Spleen (tissue), 11 donors: ENCODE measurements at regions not wholly inside any gene's neighbourhood (a gene's known extent, or its start where the extent isn't known, plus 50 kb on each side); places are given as distances from the start of the nearest gene placed in this dataset.

Source experiments
- DNase-seq: peaks from one replicate; pipeline ENCODE4 v3.0.0-alpha.2; 2020
- H3K27ac ChIP-seq, 8 donors: fragments of 200-600 bp; sonication (generic) in 7 of 8; 1 replicate in 4 of 8; 2 replicates in 4 of 8; pipeline versions ENCODE4 v1.5.0 to v1.8.0; 2016 to 2021; ENCODE audit warnings: inconsistent platforms in 4 of 8, mild to moderate bottlenecking in 4 of 8, moderate library complexity in 1 of 8
- H3K27me3 ChIP-seq, 7 donors: fragments of 200-600 bp; sonication (generic) in 6 of 7; replicated peaks in 1 of 7; 1 replicate in 4 of 7; 2 replicates in 3 of 7; pipeline versions ENCODE4 v1.5.0 to v1.8.0; 2016 to 2021; ENCODE audit warnings: inconsistent platforms in 3 of 7, mild to moderate bottlenecking in 1 of 7
- H3K36me3 ChIP-seq, 6 donors: fragments of 200-600 bp; sonication (generic) in 5 of 6; 1 replicate in 4 of 6; 2 replicates in 2 of 6; pipeline versions ENCODE4 v1.5.0 to v1.8.0; 2016 to 2021; ENCODE audit warnings: inconsistent platforms in 2 of 6
- H3K4me1 ChIP-seq, 6 donors: fragments of 200-600 bp; sonication (generic) in 5 of 6; 1 replicate in 3 of 6; 2 replicates in 3 of 6; pipeline versions ENCODE4 v1.5.0 to v1.8.0; 2016 to 2021; ENCODE audit warnings: inconsistent platforms in 3 of 6
- H3K4me3 ChIP-seq, 8 donors: fragments of 200-600 bp; sonication (generic) in 7 of 8; 1 replicate in 4 of 8; 2 replicates in 4 of 8; pipeline versions ENCODE4 v1.5.0 to v1.8.0; 2016 to 2021; ENCODE audit warnings: inconsistent platforms in 4 of 8, mild to moderate bottlenecking in 4 of 8, moderate library complexity in 2 of 8
- H3K9me3 ChIP-seq, 8 donors: fragments of 200-600 bp; sonication (generic) in 7 of 8; 1 replicate in 4 of 8; 2 replicates in 4 of 8; pipeline versions ENCODE4 v1.5.0 to v1.8.0; 2016 to 2021; ENCODE audit warnings: inconsistent platforms in 4 of 8
- POLR2A ChIP-seq, 3 donors: fragments of 450-650 bp; IDR thresholded peaks; one replicate each; pipeline ENCODE4 v1.5.1; 2017; ENCODE audit warnings: antibody characterized with exemption in 3 of 3, mild to moderate bottlenecking in 1 of 3
- POLR2AphosphoS5 ChIP-seq, 3 donors: sonication (generic); formaldehyde crosslinking; IDR thresholded peaks; one replicate each; pipeline ENCODE4 v1.5.1; 2017; ENCODE audit warnings: antibody characterized with exemption in 3 of 3
- WGBS, 5 donors: extraction: QIAGEN DNeasy Blood & Tissue Kit in 3 of 5; methylation state at CpG; one replicate each; pipeline versions ENCODE4 v1.1.5 to v1.1.7; 2013 to 2018; 5-methylcytosine and 5-hydroxymethylcytosine counted together
- intact Hi-C: fragments of 100-400 bp; cut with DNase I; formaldehyde crosslinking; loops from one replicate; pipeline ENCODE4 v1.15.0; 2023; ENCODE audit warnings: low total_unique reads
- TF ChIP-seq, protein P1 (sequence below), 11 experiments: fragments of 200-600 bp in 7 of 11; fragments of 450-650 bp in 4 of 11; sonication (generic) in 4 of 11; IDR thresholded peaks in 8 of 11; conservative IDR thresholded peaks in 3 of 11; 1 replicate in 7 of 11; 2 replicates in 4 of 11; pipeline versions ENCODE4 v1.4.0 to v1.8.0; 2016 to 2021; ENCODE audit warnings: antibody characterized with exemption in 11 of 11, inconsistent platforms in 4 of 11, mild to moderate bottlenecking in 1 of 11
- donor health status: healthy with polysubstance abuse.
- donor health status: DM: no; HTN: no; CAD: no; lungs with moderate emphysema.
- donor health status: DM: no; HTN: no; CAD: no.
- donor health status: Bipolar disorder and iron deficiency.
- donor health status: healthy.
- donor health status: DM: no; HTN: no; CAD: no.
- donor health status: DM: yes; HTN: yes; CAD: no.

GRCh38 chr2:228841877-228842276, 429.2 kb downstream of the PID1 start:
- intact Hi-C loops = no loop called here
- DNase-seq = no peak
- Histone ChIP-seq H3K36me3 (no peaks in the 10 kb centered on the region), H3K27ac (no peak overlapping the region), H3K27me3 (no peaks in the 10 kb centered on the region), H3K4me3 (no peak overlapping the region), H3K4me1 (no peaks in the 10 kb centered on the region), H3K9me3 (peaks cover 0 to 6% (median 0%) of the 10 kb centered on the region in 8 donors)
- no peak for TF ChIP-seq POLR2AphosphoS5 (IDR thresholded peaks at IDR 0.05)
- TF ChIP-seq, protein P1, sequence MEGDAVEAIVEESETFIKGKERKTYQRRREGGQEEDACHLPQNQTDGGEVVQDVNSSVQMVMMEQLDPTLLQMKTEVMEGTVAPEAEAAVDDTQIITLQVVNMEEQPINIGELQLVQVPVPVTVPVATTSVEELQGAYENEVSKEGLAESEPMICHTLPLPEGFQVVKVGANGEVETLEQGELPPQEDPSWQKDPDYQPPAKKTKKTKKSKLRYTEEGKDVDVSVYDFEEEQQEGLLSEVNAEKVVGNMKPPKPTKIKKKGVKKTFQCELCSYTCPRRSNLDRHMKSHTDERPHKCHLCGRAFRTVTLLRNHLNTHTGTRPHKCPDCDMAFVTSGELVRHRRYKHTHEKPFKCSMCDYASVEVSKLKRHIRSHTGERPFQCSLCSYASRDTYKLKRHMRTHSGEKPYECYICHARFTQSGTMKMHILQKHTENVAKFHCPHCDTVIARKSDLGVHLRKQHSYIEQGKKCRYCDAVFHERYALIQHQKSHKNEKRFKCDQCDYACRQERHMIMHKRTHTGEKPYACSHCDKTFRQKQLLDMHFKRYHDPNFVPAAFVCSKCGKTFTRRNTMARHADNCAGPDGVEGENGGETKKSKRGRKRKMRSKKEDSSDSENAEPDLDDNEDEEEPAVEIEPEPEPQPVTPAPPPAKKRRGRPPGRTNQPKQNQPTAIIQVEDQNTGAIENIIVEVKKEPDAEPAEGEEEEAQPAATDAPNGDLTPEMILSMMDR (IDR thresholded peaks at IDR 0.05 in 8 of 11, conservative IDR thresholded peaks at IDR 0.05 in 3 of 11) = no peak
- no peak for TF ChIP-seq POLR2A (IDR thresholded peaks at IDR 0.05)
- 69 to 81% (median 78%) methylated on average over 3 of the region's 3 CpGs for WGBS, 5 donors

DNA sequence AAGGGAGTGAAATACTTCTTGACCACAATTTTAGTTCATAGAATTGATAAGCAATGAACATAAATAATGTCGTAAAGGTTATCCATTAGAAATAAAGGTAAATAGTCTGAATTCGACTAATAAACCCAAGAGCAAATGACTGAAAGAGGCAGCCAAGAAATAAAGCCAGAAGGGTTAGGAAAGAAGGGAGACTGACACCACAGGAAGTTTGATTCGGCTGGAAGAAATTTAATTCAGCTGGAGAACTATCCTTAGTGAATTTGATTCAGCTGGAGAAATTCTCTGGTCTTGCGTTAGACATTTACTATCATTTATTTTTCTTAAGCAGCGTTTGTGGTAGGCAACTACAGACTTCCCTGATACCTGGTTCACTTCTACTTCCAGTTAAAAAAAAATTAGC, 429.6 kb downstream of the PID1 start:
- H3K9me3 ChIP-seq = peaks cover 0 to 6% (median 0%) of the 10 kb centered on the region in 8 donors
- DNase-seq = no peak
- 81 to 86% (median 83%) methylated on average over 5 of the region's 5 CpGs for WGBS, 5 donors
- no peaks in the 10 kb centered on the region for H3K36me3 ChIP-seq
- H3K4me1 ChIP-seq = no peaks in the 10 kb centered on the region
- TF ChIP-seq POLR2A (IDR thresholded peaks at IDR 0.05) = no peak
- TF ChIP-seq, protein P1 (IDR thresholded peaks at IDR 0.05 in 8 of 11, conservative IDR thresholded peaks at IDR 0.05 in 3 of 11) = no peak
- TF ChIP-seq POLR2AphosphoS5 (IDR thresholded peaks at IDR 0.05) = no peak
- no peaks in the 10 kb centered on the region for H3K27me3 ChIP-seq
- no peak overlapping the region for H3K4me3 ChIP-seq
- H3K27ac ChIP-seq = no peak overlapping the region
- intact Hi-C loops = no loop called here

DNA sequence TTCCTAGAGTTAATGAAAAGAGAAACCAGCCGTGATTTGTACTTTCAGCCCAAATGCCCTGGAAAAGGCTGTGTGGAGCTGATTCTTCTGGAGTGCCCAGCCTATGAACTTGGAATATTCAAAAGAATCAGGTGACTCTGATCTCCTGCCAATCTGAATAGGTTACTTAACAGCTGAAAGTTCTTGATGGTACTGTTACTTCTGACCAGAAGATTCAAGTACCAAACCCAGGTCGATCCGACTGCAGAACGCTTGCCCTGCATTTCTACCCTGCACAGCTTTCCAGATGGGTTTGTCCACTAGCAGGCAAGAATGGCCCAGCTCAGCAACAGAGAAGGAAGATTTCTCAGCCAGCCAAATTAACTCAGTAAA, 430.4 kb downstream of the PID1 start:
- no peak for TF ChIP-seq POLR2AphosphoS5 (IDR thresholded peaks at IDR 0.05)
- TF ChIP-seq, protein P1 (IDR thresholded peaks at IDR 0.05 in 8 of 11, conservative IDR thresholded peaks at IDR 0.05 in 3 of 11) = no peak
- TF ChIP-seq POLR2A (IDR thresholded peaks at IDR 0.05) = no peak
- WGBS, 5 donors = 87 to 97% (median 92%) methylated on average over 4 of the region's 4 CpGs
- Histone ChIP-seq H3K36me3 (no peaks in the 10 kb centered on the region), H3K9me3 (peaks cover 0 to 6% (median 0%) of the 10 kb centered on the region in 8 donors), H3K27me3 (no peaks in the 10 kb centered on the region), H3K4me1 (no peaks in the 10 kb centered on the region), H3K27ac (no peak overlapping the region), H3K4me3 (no peak overlapping the region)
- DNase-seq = no peak
- intact Hi-C loops = no loop called here

GRCh38 chr2:228840113-228840742, 430.9 kb downstream of the PID1 start:
- Histone ChIP-seq H3K36me3 (no peaks in the 10 kb centered on the region), H3K27me3 (no peaks in the 10 kb centered on the region), H3K27ac (no peak overlapping the region), H3K4me1 (no peaks in the 10 kb centered on the region), H3K9me3 (peaks cover 0 to 6% (median 0%) of the 10 kb centered on the region in 8 donors), H3K4me3 (no peak overlapping the region)
- WGBS, 5 donors = 81 to 88% (median 87%) methylated on average over 6 of the region's 6 CpGs
- DNase-seq = no peak
- no peak for TF ChIP-seq POLR2A (IDR thresholded peaks at IDR 0.05)
- TF ChIP-seq, protein P1 (IDR thresholded peaks at IDR 0.05 in 8 of 11, conservative IDR thresholded peaks at IDR 0.05 in 3 of 11) = no peak
- no peak for TF ChIP-seq POLR2AphosphoS5 (IDR thresholded peaks at IDR 0.05)
- intact Hi-C loops = no loop called here
